Kidney epithelial cell (primary cell): ENCODE measurements at regions not wholly inside any gene's neighbourhood (a gene's known extent, or its start where the extent isn't known, plus 50 kb on each side); places are given as distances from the start of the nearest gene placed in this dataset.

Experiments used
- DNase-seq: peaks from one replicate; pipeline ENCODE4 v3.0.0-alpha.2; 2010; ENCODE audit warnings: low read depth
- H3K27me3 ChIP-seq: 2 replicates; pipeline ENCODE4 v1.6.0; 2011; ENCODE audit warnings: low read length; ENCODE audit not compliant: control insufficient read depth, insufficient read depth
- H3K36me3 ChIP-seq: 2 replicates; pipeline ENCODE4 v1.5.1; 2011; ENCODE audit warnings: low read length; ENCODE audit not compliant: control insufficient read depth, insufficient read depth
- H3K4me3 ChIP-seq: 2 replicates; pipeline ENCODE4 v1.5.1; 2011; ENCODE audit warnings: low read depth, mild to moderate bottlenecking, control low read depth, low read length
- TF ChIP-seq, protein P1 (sequence below): IDR thresholded peaks from 2 replicates; pipeline ENCODE4 v1.5.1; 2011; ENCODE audit warnings: mild to moderate bottlenecking, moderate library complexity, low read length, control low read depth, inconsistent platforms; ENCODE audit not compliant: insufficient read depth, poor library complexity, severe bottlenecking

DNA sequence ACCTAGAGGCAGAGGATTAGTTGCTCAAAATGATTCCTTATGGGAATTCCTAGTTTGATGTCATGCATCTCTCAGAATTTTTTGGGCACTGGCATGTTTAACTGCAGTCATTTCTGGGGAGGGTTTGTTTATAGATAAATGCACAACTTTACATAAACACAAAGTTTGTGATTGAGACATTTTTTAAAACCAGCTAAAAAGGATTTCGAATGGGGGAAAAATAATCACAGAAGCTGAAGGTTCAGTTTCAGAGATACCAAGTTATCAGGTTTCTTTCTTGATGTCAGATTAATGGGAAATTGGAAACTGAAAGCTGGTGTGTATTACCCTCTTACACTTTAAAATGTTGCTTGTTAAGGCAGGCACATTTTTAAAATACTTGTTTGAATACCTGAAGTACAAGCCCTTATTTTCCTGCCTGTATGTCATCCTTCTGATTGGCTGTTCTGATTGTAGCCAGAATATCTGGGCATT, 72.1 kb downstream of the DISP1 start:
- TF ChIP-seq, protein P1, sequence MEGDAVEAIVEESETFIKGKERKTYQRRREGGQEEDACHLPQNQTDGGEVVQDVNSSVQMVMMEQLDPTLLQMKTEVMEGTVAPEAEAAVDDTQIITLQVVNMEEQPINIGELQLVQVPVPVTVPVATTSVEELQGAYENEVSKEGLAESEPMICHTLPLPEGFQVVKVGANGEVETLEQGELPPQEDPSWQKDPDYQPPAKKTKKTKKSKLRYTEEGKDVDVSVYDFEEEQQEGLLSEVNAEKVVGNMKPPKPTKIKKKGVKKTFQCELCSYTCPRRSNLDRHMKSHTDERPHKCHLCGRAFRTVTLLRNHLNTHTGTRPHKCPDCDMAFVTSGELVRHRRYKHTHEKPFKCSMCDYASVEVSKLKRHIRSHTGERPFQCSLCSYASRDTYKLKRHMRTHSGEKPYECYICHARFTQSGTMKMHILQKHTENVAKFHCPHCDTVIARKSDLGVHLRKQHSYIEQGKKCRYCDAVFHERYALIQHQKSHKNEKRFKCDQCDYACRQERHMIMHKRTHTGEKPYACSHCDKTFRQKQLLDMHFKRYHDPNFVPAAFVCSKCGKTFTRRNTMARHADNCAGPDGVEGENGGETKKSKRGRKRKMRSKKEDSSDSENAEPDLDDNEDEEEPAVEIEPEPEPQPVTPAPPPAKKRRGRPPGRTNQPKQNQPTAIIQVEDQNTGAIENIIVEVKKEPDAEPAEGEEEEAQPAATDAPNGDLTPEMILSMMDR: no peak
- no peaks in the 10 kb centered on the region for H3K36me3 ChIP-seq
- no peak for DNase-seq
- no peaks in the 10 kb centered on the region for H3K27me3 ChIP-seq
- H3K4me3 ChIP-seq: no peak overlapping the region

DNA sequence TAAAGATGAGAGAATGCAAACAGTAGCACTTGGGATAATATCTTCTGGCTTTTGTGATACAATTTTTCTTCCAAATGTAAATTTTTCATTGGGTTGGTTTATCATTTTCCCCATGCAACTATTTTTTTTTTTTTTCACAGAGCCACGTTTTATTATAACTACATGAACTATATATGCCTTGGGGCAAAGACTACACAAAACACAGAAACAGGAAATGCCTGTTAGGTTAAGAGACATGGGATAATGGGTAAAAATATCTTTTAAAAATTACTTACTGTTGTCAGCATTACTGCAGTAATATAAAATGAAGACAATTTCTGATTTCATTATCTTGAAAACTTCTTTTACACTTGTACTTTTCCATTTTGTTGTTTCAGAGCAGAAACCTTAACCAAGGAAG, 74.6 kb downstream of the DISP1 start:
- no peak for DNase-seq
- Histone ChIP-seq H3K27me3 (no peaks in the 10 kb centered on the region), H3K4me3 (no peak overlapping the region), H3K36me3 (no peaks in the 10 kb centered on the region)
- TF ChIP-seq, protein P1: no peak

DNA sequence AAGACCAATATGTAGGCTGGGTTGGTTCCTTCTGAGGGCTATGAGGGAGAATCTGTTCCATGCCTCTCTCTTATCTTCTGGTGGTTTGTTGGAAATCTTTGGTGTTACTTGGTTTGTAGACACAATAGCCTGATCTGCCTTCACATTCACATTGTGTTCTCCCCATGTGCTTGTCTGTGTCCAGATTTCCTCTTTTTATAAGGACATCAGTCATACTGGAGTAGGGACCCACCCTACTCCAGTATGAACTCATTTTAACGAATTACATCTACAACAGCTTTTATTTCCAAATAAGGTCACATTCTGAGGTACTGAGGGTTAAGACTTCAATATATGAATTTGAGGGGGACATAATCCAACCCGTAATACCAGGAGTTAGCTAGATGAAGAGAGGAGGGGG, 75.9 kb downstream of the DISP1 start:
- TF ChIP-seq, protein P1: no peak
- no peak overlapping the region for H3K4me3 ChIP-seq
- H3K36me3 ChIP-seq: no peaks in the 10 kb centered on the region
- no peak for DNase-seq
- no peaks in the 10 kb centered on the region for H3K27me3 ChIP-seq

DNA sequence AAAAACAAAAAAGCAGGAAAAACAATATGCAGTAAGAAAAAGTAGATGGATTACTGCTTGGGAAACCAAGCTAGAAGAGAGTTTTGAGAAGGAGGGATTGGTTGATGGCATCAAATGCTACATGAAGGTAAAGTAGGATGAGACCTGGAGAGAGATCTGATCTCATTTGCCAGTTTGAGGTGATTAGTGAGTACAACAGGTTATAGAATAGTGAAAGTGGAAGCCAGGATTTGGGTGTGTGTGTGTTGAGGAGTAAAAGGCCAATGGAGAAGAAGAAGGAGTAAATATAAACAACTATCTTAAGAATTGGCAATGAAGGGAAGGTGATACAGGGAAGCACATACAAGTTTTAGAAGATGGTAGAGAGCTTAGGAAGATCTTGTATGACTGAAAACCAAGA, 76.7 kb downstream of the DISP1 start:
- H3K4me3 ChIP-seq: no peak overlapping the region
- no peaks in the 10 kb centered on the region for H3K36me3 ChIP-seq
- DNase-seq: no peak
- H3K27me3 ChIP-seq: no peaks in the 10 kb centered on the region
- TF ChIP-seq, protein P1: no peak

DNA sequence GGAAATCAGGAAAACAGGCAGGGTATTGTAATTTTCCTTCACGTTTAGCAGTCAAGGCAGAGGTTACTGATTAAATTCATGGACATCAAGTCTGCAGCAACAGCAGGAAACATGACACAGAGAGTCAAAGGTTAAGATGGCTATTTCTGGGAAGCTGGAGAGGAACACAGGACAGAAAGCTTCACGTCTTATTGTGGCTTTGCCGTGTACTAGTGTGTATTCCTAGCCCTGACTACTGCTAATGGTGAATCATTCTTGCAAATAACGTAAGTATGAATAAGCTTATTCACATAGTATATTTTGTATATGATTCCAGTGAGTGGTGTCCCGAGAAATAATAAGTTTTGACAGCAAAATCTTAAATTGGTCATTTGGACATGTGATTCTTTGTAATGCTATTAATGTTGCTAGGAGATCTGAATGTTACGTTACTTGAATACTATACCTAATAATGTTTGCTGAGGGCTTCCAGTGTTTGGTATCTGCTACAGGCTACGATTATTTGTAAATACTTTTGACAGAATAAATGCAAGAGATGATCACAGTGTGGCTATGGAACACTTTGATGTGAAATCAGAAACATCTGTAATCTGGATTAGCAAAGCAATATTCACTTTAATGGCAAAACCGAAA, 77.4 kb downstream of the DISP1 start:
- DNase-seq: no peak
- TF ChIP-seq, protein P1: no peak
- Histone ChIP-seq H3K27me3 (no peaks in the 10 kb centered on the region), H3K36me3 (no peaks in the 10 kb centered on the region), H3K4me3 (no peak overlapping the region)

DNA sequence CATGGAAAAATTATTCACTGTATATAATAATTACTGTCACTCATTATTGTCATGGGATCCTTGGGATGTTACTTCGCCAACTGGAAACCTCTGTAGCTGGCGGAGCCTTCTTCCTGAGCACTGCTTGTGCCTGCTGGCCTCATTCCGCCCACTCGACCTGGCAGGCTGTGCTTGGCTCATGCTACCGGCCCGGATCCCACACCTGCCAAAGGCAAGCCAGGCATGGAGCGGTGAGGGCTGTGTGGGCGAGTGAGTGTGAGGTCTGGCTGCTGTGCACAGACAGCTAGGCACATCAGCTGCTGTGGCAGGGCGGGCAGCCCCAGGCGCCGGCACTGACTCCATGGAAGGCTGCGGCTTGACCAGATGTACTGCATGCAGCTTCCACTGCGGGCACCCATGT, 78.4 kb downstream of the DISP1 start:
- TF ChIP-seq, protein P1: no peak
- Histone ChIP-seq H3K27me3 (no peaks in the 10 kb centered on the region), H3K36me3 (no peaks in the 10 kb centered on the region), H3K4me3 (no peak overlapping the region)
- no peak for DNase-seq
